Lower lobe of right lung (tissue), 2 donors: ENCODE measurements at regions not wholly inside any gene's neighbourhood (a gene's known extent, or its start where the extent isn't known, plus 50 kb on each side); places are given as distances from the start of the nearest gene placed in this dataset.
"Not testable (repeated sequence)": the region's sequence is repeated elsewhere in the genome, so short reads cannot be mapped to it uniquely, and the experiment has no call there.

Source experiments
- ATAC-seq, 2 donors: fragments of 200-7000 bp; cut with Tn5 transposase; one replicate each; pipeline ENCODE4 v1.9.1; 2020 to 2022; ENCODE audit warnings: mild to moderate bottlenecking in 2 of 2, moderate library complexity in 2 of 2
- DNase-seq: peaks from one replicate; pipeline ENCODE4 v3.0.0-alpha.2; 2020
- H3K27ac ChIP-seq: fragments of 200-600 bp; one replicate; pipeline ENCODE4 v1.8.0; 2022
- H3K27me3 ChIP-seq: fragments of 200-600 bp; one replicate; pipeline ENCODE4 v1.8.0; 2022; ENCODE audit warnings: low read depth
- H3K36me3 ChIP-seq: fragments of 200-600 bp; one replicate; pipeline ENCODE4 v1.8.0; 2022; ENCODE audit warnings: mild to moderate bottlenecking
- H3K4me1 ChIP-seq: fragments of 200-600 bp; one replicate; pipeline ENCODE4 v1.8.0; 2022
- H3K4me3 ChIP-seq: fragments of 200-600 bp; one replicate; pipeline ENCODE4 v1.8.0; 2022; ENCODE audit warnings: mild to moderate bottlenecking
- H3K9me3 ChIP-seq: fragments of 200-600 bp; one replicate; pipeline ENCODE4 v1.8.0; 2022
- CTCF ChIP-seq: fragments of 200-600 bp; IDR thresholded peaks from one replicate; pipeline ENCODE4 v1.8.0; 2022; ENCODE audit warnings: antibody characterized with exemption, mild to moderate bottlenecking
- intact Hi-C: fragments of 100-400 bp; cut with DNase I; formaldehyde crosslinking; loops from one replicate; pipeline ENCODE4 v1.11.0; 2022
- donor health status: DM: no; HTN: yes; CAD: no; lungs with severe emphysema.

- Histone ChIP-seq H3K36me3 (no peaks in the 10 kb centered on the region), H3K27ac (no peak overlapping the region), H3K27me3 (no peaks in the 10 kb centered on the region), H3K9me3 (no peaks in the 10 kb centered on the region), H3K4me1 (no peaks in the 10 kb centered on the region), H3K4me3 (no peak overlapping the region)
- intact Hi-C loops, result no loop called here
- TF ChIP-seq CTCF, result no peak
- no peak for ATAC-seq
- no peak for DNase-seq
Measured at GRCh38 chrX:121389976-121390714, 342.7 kb downstream of the GLUD2 start.

- Histone ChIP-seq H3K27ac (no peak overlapping the region), H3K36me3 (no peaks in the 10 kb centered on the region), H3K4me3 (no peak overlapping the region), H3K27me3 (no peaks in the 10 kb centered on the region), H3K4me1 (no peaks in the 10 kb centered on the region), H3K9me3 (no peaks in the 10 kb centered on the region)
- intact Hi-C loops, result no loop called here
- ATAC-seq, result no peak
- no peak for TF ChIP-seq CTCF
- DNase-seq, result no peak
Measured at GRCh38 chrX:121405826-121406225, 358.4 kb downstream of the GLUD2 start.

GRCh38 chrX:121407627-121408026, 360.2 kb downstream of the GLUD2 start:
- DNase-seq, result no peak
- Histone ChIP-seq H3K27me3 (no peaks in the 10 kb centered on the region), H3K36me3 (no peaks in the 10 kb centered on the region), H3K4me1 (no peaks in the 10 kb centered on the region), H3K4me3 (no peak overlapping the region), H3K27ac (no peak overlapping the region), H3K9me3 (no peaks in the 10 kb centered on the region)
- no peak for TF ChIP-seq CTCF
- no peak for ATAC-seq
- intact Hi-C loops, result no loop called here

GRCh38 chrX:121431514-121431913, 384.1 kb downstream of the GLUD2 start:
- H3K4me3 ChIP-seq, H3K9me3 ChIP-seq, H3K4me1 ChIP-seq, ATAC-seq, H3K36me3 ChIP-seq, H3K27ac ChIP-seq, DNase-seq, intact Hi-C loops, H3K27me3 ChIP-seq: not testable (repeated sequence)

GRCh38 chrX:121433289-121433688, 385.9 kb downstream of the GLUD2 start:
- DNase-seq (no peak), ATAC-seq (no peak)
- Histone ChIP-seq H3K4me1 (no peaks in the 10 kb centered on the region), H3K27ac (no peak overlapping the region), H3K27me3 (no peaks in the 10 kb centered on the region), H3K36me3 (no peaks in the 10 kb centered on the region), H3K9me3 (no peaks in the 10 kb centered on the region), H3K4me3 (no peak overlapping the region)
- intact Hi-C loops, result no loop called here
- no peak for TF ChIP-seq CTCF

- DNase-seq, H3K27ac ChIP-seq, intact Hi-C loops, H3K27me3 ChIP-seq, H3K36me3 ChIP-seq, H3K4me1 ChIP-seq, H3K4me3 ChIP-seq, ATAC-seq, H3K9me3 ChIP-seq: not testable (repeated sequence)
Measured at GRCh38 chrX:121437666-121438065, 390.3 kb downstream of the GLUD2 start.
